DND-41 (cell line): ENCODE measurements at regions not wholly inside any gene's neighbourhood (a gene's known extent, or its start where the extent isn't known, plus 50 kb on each side); places are given as distances from the start of the nearest gene placed in this dataset.
"Not testable (repeated sequence)": the region's sequence is repeated elsewhere in the genome, so short reads cannot be mapped to it uniquely, and the experiment has no call there.

Experiments
- ATAC-seq: fragments of 200-7000 bp; cut with Tn5 transposase; 3 replicates; pipeline ENCODE4 v1.9.1; 2021; ENCODE audit warnings: low read depth; ENCODE audit not compliant: insufficient read depth
- DNase-seq: peaks from one replicate; pipeline ENCODE4 v3.0.0-alpha.2; 2020
- H2AFZ ChIP-seq: 2 replicates; pipeline ENCODE4 v1.6.0; 2012; ENCODE audit warnings: low read depth, low read length
- H3K27ac ChIP-seq: 2 replicates; pipeline ENCODE4 v1.5.1; 2012; ENCODE audit warnings: low read length, inconsistent platforms
- H3K27me3 ChIP-seq: fragments of 200-600 bp; sonication (generic); 2 replicates; pipeline ENCODE4 v1.6.0; 2012; ENCODE audit warnings: low read length, mild to moderate bottlenecking, inconsistent platforms; ENCODE audit not compliant: insufficient read depth, poor library complexity
- H3K36me3 ChIP-seq: 2 replicates; pipeline ENCODE4 v1.5.1; 2012; ENCODE audit warnings: low read length, inconsistent platforms; ENCODE audit not compliant: insufficient read depth
- H3K4me1 ChIP-seq: 2 replicates; pipeline ENCODE4 v1.5.1; 2012; ENCODE audit warnings: mild to moderate bottlenecking, low read length; ENCODE audit not compliant: insufficient read depth
- H3K4me2 ChIP-seq: 2 replicates; pipeline ENCODE4 v1.6.0; 2012; ENCODE audit warnings: mild to moderate bottlenecking, moderate library complexity, low read length, inconsistent platforms; ENCODE audit not compliant: insufficient read depth
- H3K4me3 ChIP-seq, 2 experiments: fragments of 200-600 bp in 1 of 2; shearing (Covaris generic) in 1 of 2; 2 replicates each; pipeline ENCODE4 v1.5.1; 2012 to 2016; ENCODE audit warnings: inconsistent platforms in 2 of 2, low read length in 2 of 2, mild to moderate bottlenecking in 2 of 2, low read depth in 1 of 2, moderate library complexity in 1 of 2
- H3K79me2 ChIP-seq: 2 replicates; pipeline ENCODE4 v1.6.0; 2012; ENCODE audit warnings: low read length, inconsistent platforms; ENCODE audit not compliant: insufficient read depth
- H3K9ac ChIP-seq: 2 replicates; pipeline ENCODE4 v1.6.0; 2012; ENCODE audit warnings: low read depth, mild to moderate bottlenecking, inconsistent platforms, low read length, moderate library complexity
- H3K9me3 ChIP-seq: 2 replicates; pipeline ENCODE4 v1.5.1; 2012; ENCODE audit warnings: low read length, moderate library complexity, mild to moderate bottlenecking, inconsistent platforms; ENCODE audit not compliant: insufficient read depth, severe bottlenecking
- H4K20me1 ChIP-seq: 2 replicates; pipeline ENCODE4 v1.6.0; 2012; ENCODE audit warnings: low read length; ENCODE audit not compliant: insufficient read depth
- CTCF ChIP-seq: IDR thresholded peaks from 2 replicates; pipeline ENCODE4 v1.5.1; 2012; ENCODE audit warnings: borderline replicate concordance, low read length, moderate library complexity, mild to moderate bottlenecking; ENCODE audit not compliant: poor library complexity, severe bottlenecking; ENCODE audit errors: extremely low read depth
- EZH2 ChIP-seq: IDR thresholded peaks from 3 replicates; pipeline ENCODE4 v1.6.1; 2012; ENCODE audit warnings: borderline replicate concordance, low read depth, mild to moderate bottlenecking, moderate library complexity, low read length, inconsistent platforms; ENCODE audit not compliant: severe bottlenecking

GRCh38 chr16:48956620-48957019 is 325.0 kb downstream of the CBLN1 start:
- Histone ChIP-seq H3K36me3 (no peaks in the 10 kb centered on the region), H3K4me3 (no peak overlapping the region), H3K79me2 (no peaks in the 10 kb centered on the region), H2AFZ (no peak overlapping the region), H3K9ac (no peak overlapping the region), H3K27me3 (no peaks in the 10 kb centered on the region), H3K4me1 (no peaks in the 10 kb centered on the region), H4K20me1 (no peaks in the 10 kb centered on the region), H3K27ac (no peak overlapping the region), H3K9me3 (no peaks in the 10 kb centered on the region), H3K4me2 (no peak overlapping the region)
- no peak for TF ChIP-seq CTCF
- no peak for TF ChIP-seq EZH2
- no peak for ATAC-seq
- DNase-seq, result no peak

GRCh38 chr16:48955837-48956236 is 325.8 kb downstream of the CBLN1 start:
- Histone ChIP-seq H3K4me1 (no peaks in the 10 kb centered on the region), H3K36me3 (no peaks in the 10 kb centered on the region)
- TF ChIP-seq CTCF (no peak), EZH2 (no peak)

GRCh38 chr16:48951621-48952125 is 330.0 kb downstream of the CBLN1 start:
- H3K27ac ChIP-seq, result not testable (repeated sequence)

More at GRCh38 chr16:48955837-48956236, 325.8 kb downstream of the CBLN1 start:
- Histone ChIP-seq H3K27me3 (no peaks in the 10 kb centered on the region), H3K4me2 (no peak overlapping the region), H3K27ac (no peak overlapping the region), H3K79me2 (no peaks in the 10 kb centered on the region), H3K4me3 (no peak overlapping the region), H2AFZ (no peak overlapping the region), H4K20me1 (no peaks in the 10 kb centered on the region), H3K9me3 (no peaks in the 10 kb centered on the region), H3K9ac (no peak overlapping the region)
- no peak for ATAC-seq
- DNase-seq, result no peak

GRCh38 chr16:48950184-48950583 is 331.5 kb downstream of the CBLN1 start:
- Histone ChIP-seq H4K20me1 (no peaks in the 10 kb centered on the region), H3K36me3 (no peaks in the 10 kb centered on the region), H3K9ac (no peak overlapping the region), H3K79me2 (no peaks in the 10 kb centered on the region), H3K4me1 (no peaks in the 10 kb centered on the region), H3K4me2 (no peak overlapping the region), H3K9me3 (no peaks in the 10 kb centered on the region), H3K4me3 (no peak overlapping the region), H3K27me3 (no peaks in the 10 kb centered on the region), H3K27ac (no peak overlapping the region), H2AFZ (no peak overlapping the region)
- ATAC-seq, result no peak
- TF ChIP-seq EZH2 (no peak), CTCF (no peak)
- no peak for DNase-seq

More at GRCh38 chr16:48951621-48952125, 330.0 kb downstream of the CBLN1 start:
- not testable (repeated sequence) for H3K4me1 ChIP-seq, H3K4me2 ChIP-seq, H3K4me3 ChIP-seq, H3K79me2 ChIP-seq, H2AFZ ChIP-seq, H3K36me3 ChIP-seq, H3K9me3 ChIP-seq, H4K20me1 ChIP-seq, ATAC-seq, DNase-seq, H3K27me3 ChIP-seq, H3K9ac ChIP-seq
